ENCODE measurements at regions not wholly inside any gene's neighbourhood (a gene's known extent, or its start where the extent isn't known, plus 50 kb on each side); places are given as distances from the start of the nearest gene placed in this dataset.

- no peak for ATAC-seq (ENCODE audit: poor library complexity)
- no peaks in the 10 kb centered on the region for H3K9me3 Mint-ChIP-seq
- H3K27ac Mint-ChIP-seq, result no peak overlapping the region
- H3K27me3 Mint-ChIP-seq, result no peaks in the 10 kb centered on the region
- no peaks in the 10 kb centered on the region for H3K9me3 ChIP-seq (ENCODE audit: control insufficient read depth in 1 of 2, insufficient read depth in 1 of 2, low read length in 2 of 2)
- no peak for TF ChIP-seq CTCF (IDR thresholded peaks at IDR 0.05)
- no peak overlapping the region for H3K4me3 Mint-ChIP-seq
- H3K4me1 ChIP-seq (ENCODE audit: insufficient read depth, low read length), result peaks cover 3% of the 10 kb centered on the region
- no peaks in the 10 kb centered on the region for H3K27me3 ChIP-seq (ENCODE audit: control insufficient read depth in 1 of 2, insufficient read depth in 2 of 2, low read length in 2 of 2)
- H3K27ac ChIP-seq (ENCODE audit: low read depth in 1 of 2, low read length in 2 of 2), result no peak overlapping the region
- DNase-seq, result no peak
- ChIA-PET POLR2A (no interaction called here), CTCF (no interaction called here)
- no peaks in the 10 kb centered on the region for H3K36me3 Mint-ChIP-seq (ENCODE audit: low read depth)
- H3K4me3 ChIP-seq (ENCODE audit: low read length), result no peak overlapping the region
- H3K36me3 ChIP-seq (ENCODE audit: insufficient read depth, low read length), result no peaks in the 10 kb centered on the region
- no peaks in the 10 kb centered on the region for H3K4me1 Mint-ChIP-seq (ENCODE audit: low read depth)
- intact Hi-C loops (cut with DNase I, micrococcal nuclease), result loop anchor here in 1 of 2 experiments (10.0 kb wide), 1 partner anchor 233 kb away; the partner anchor contains the start of gene PTS
Observed at GRCh38 chr11:112457532-112457931, 196.9 kb upstream of the PLET1 start.

- no peaks in the 10 kb centered on the region for H3K27me3 ChIP-seq (ENCODE audit: control insufficient read depth in 1 of 2, insufficient read depth in 2 of 2, low read length in 2 of 2)
- CTCF ChIA-PET, result no interaction called here
- no peak overlapping the region for H3K27ac Mint-ChIP-seq
Observed at GRCh38 chr11:112459001-112459400, 198.3 kb upstream of the PLET1 start.

GRCh38 chr11:112460141-112460540 is 199.5 kb upstream of the PLET1 start:
- intact Hi-C loops (cut with DNase I, micrococcal nuclease), result no loop called here
- no peaks in the 10 kb centered on the region for H3K36me3 Mint-ChIP-seq (ENCODE audit: low read depth)
- H3K4me1 ChIP-seq (ENCODE audit: insufficient read depth, low read length), result no peaks in the 10 kb centered on the region
- no peaks in the 10 kb centered on the region for H3K4me1 Mint-ChIP-seq (ENCODE audit: low read depth)
- H3K9me3 Mint-ChIP-seq, result no peaks in the 10 kb centered on the region
- ChIA-PET CTCF (no interaction called here), POLR2A (no interaction called here)
- no peaks in the 10 kb centered on the region for H3K9me3 ChIP-seq (ENCODE audit: control insufficient read depth in 1 of 2, insufficient read depth in 1 of 2, low read length in 2 of 2)
- H3K27ac ChIP-seq (ENCODE audit: low read depth in 1 of 2, low read length in 2 of 2), result no peak overlapping the region
- H3K27me3 ChIP-seq (ENCODE audit: control insufficient read depth in 1 of 2, insufficient read depth in 2 of 2, low read length in 2 of 2), result no peaks in the 10 kb centered on the region
- no peak for TF ChIP-seq CTCF (IDR thresholded peaks at IDR 0.05)
- H3K27me3 Mint-ChIP-seq, result no peaks in the 10 kb centered on the region
- no peak for ATAC-seq (ENCODE audit: poor library complexity)
- H3K4me3 ChIP-seq (ENCODE audit: low read length), result no peak overlapping the region
- H3K27ac Mint-ChIP-seq, result no peak overlapping the region
- no peaks in the 10 kb centered on the region for H3K36me3 ChIP-seq (ENCODE audit: insufficient read depth, low read length)
- no peak overlapping the region for H3K4me3 Mint-ChIP-seq
- DNase-seq, result no peak

More at GRCh38 chr11:112459001-112459400, 198.3 kb upstream of the PLET1 start:
- no peaks in the 10 kb centered on the region for H3K4me1 Mint-ChIP-seq (ENCODE audit: low read depth)
- DNase-seq, result no peak
- no peaks in the 10 kb centered on the region for H3K9me3 Mint-ChIP-seq
- intact Hi-C loops (cut with DNase I, micrococcal nuclease), result loop anchor here in 1 of 2 experiments (10.0 kb wide), 1 partner anchor 234 kb away; the partner anchor contains the start of gene PTS
- H3K4me1 ChIP-seq (ENCODE audit: insufficient read depth, low read length), result peaks cover 3% of the 10 kb centered on the region
- no peaks in the 10 kb centered on the region for H3K36me3 Mint-ChIP-seq (ENCODE audit: low read depth)
- POLR2A ChIA-PET, result no interaction called here
- no peak overlapping the region for H3K4me3 ChIP-seq (ENCODE audit: low read length)
- no peak overlapping the region for H3K4me3 Mint-ChIP-seq
- no peaks in the 10 kb centered on the region for H3K9me3 ChIP-seq (ENCODE audit: control insufficient read depth in 1 of 2, insufficient read depth in 1 of 2, low read length in 2 of 2)
- TF ChIP-seq CTCF (IDR thresholded peaks at IDR 0.05), result no peak
- no peaks in the 10 kb centered on the region for H3K27me3 Mint-ChIP-seq
- no peak for ATAC-seq (ENCODE audit: poor library complexity)
- H3K36me3 ChIP-seq (ENCODE audit: insufficient read depth, low read length), result no peaks in the 10 kb centered on the region
- H3K27ac ChIP-seq (ENCODE audit: low read depth in 1 of 2, low read length in 2 of 2), result no peak overlapping the region

Data from CD4-positive, alpha-beta T cell (primary cell).